Liver (tissue), 8 donors: ENCODE measurements at regions not wholly inside any gene's neighbourhood (a gene's known extent, or its start where the extent isn't known, plus 50 kb on each side); places are given as distances from the start of the nearest gene placed in this dataset.

Source experiments
- DNase-seq: peaks from one replicate; pipeline ENCODE4 v3.0.0-alpha.2; 2017; ENCODE audit warnings: low spot score
- H3K27ac ChIP-seq, 2 donors: one replicate each; pipeline ENCODE4 v1.7.0; 2013; ENCODE audit warnings: inconsistent platforms in 2 of 2, low read length in 2 of 2, control low read depth in 1 of 2, low read depth in 1 of 2, mild to moderate bottlenecking in 1 of 2
- H3K27me3 ChIP-seq, 4 donors: one replicate each; pipeline versions ENCODE4 v1.6.1 to v1.7.0; 2013; ENCODE audit warnings: low read length in 3 of 4, inconsistent platforms in 1 of 4, mild to moderate bottlenecking in 1 of 4, moderate library complexity in 1 of 4; ENCODE audit not compliant: control insufficient read depth in 4 of 4, insufficient read depth in 4 of 4
- H3K36me3 ChIP-seq, 4 donors: one replicate each; pipeline versions ENCODE4 v1.6.1 to v1.7.0; 2013; ENCODE audit warnings: low read length in 3 of 4, mild to moderate bottlenecking in 3 of 4, low read depth in 1 of 4, moderate library complexity in 1 of 4; ENCODE audit not compliant: control insufficient read depth in 4 of 4, insufficient read depth in 3 of 4
- H3K4me1 ChIP-seq, 4 donors: one replicate each; pipeline versions ENCODE4 v1.6.1 to v1.7.0; 2013; ENCODE audit warnings: low read length in 3 of 4, mild to moderate bottlenecking in 3 of 4, moderate library complexity in 1 of 4; ENCODE audit not compliant: control insufficient read depth in 4 of 4, insufficient read depth in 4 of 4
- H3K4me3 ChIP-seq, 3 donors: one replicate each; pipeline versions ENCODE4 v1.6.1 to v1.7.0; 2013; ENCODE audit warnings: low read length in 3 of 3, control low read depth in 1 of 3, low read depth in 1 of 3, mild to moderate bottlenecking in 1 of 3
- H3K9ac ChIP-seq, 2 donors: one replicate each; pipeline ENCODE4 v1.7.0; 2013; ENCODE audit warnings: low read length in 2 of 2, mild to moderate bottlenecking in 2 of 2, moderate library complexity in 2 of 2, control low read depth in 1 of 2, low read depth in 1 of 2
- H3K9me3 ChIP-seq, 4 donors: one replicate each; pipeline versions ENCODE4 v1.6.1 to v1.7.0; 2013; ENCODE audit warnings: low read length in 3 of 4; ENCODE audit not compliant: control insufficient read depth in 4 of 4
- EGR1 ChIP-seq, 2 donors: IDR thresholded peaks; 2 replicates each; pipeline ENCODE4 v1.6.1; 2016 to 2018; ENCODE audit warnings: antibody characterized with exemption in 2 of 2, low read depth in 2 of 2
- FOXA1 ChIP-seq: IDR thresholded peaks from 2 replicates; pipeline ENCODE4 v1.6.1; 2016; ENCODE audit warnings: antibody characterized with exemption
- FOXA2 ChIP-seq: IDR thresholded peaks from 2 replicates; pipeline ENCODE4 v1.6.1; 2016; ENCODE audit warnings: antibody characterized with exemption
- GABPA ChIP-seq, 2 donors: IDR thresholded peaks in 1 of 2; conservative IDR thresholded peaks in 1 of 2; 2 replicates each; pipeline ENCODE4 v1.6.1; 2016; ENCODE audit warnings: antibody characterized with exemption in 2 of 2, mild to moderate bottlenecking in 1 of 2, moderate library complexity in 1 of 2
- HNF4A ChIP-seq, 2 donors: conservative IDR thresholded peaks; 2 replicates each; pipeline ENCODE4 v1.6.1; 2016; ENCODE audit warnings: antibody characterized with exemption in 2 of 2, mild to moderate bottlenecking in 2 of 2
- HNF4G ChIP-seq: IDR thresholded peaks from 2 replicates; pipeline ENCODE4 v1.6.1; 2016; ENCODE audit warnings: antibody characterized with exemption
- JUND ChIP-seq, 2 donors: IDR thresholded peaks; 2 replicates each; pipeline ENCODE4 v1.6.1; 2016; ENCODE audit warnings: antibody characterized with exemption in 2 of 2
- NR2F2 ChIP-seq: IDR thresholded peaks from 2 replicates; pipeline ENCODE4 v1.6.1; 2016; ENCODE audit warnings: antibody characterized with exemption
- RAD21 ChIP-seq, 2 donors: IDR thresholded peaks; 2 replicates each; pipeline ENCODE4 v1.6.1; 2016; ENCODE audit warnings: antibody characterized with exemption in 2 of 2, mild to moderate bottlenecking in 2 of 2
- RXRA ChIP-seq, 2 donors: IDR thresholded peaks; 2 replicates each; pipeline ENCODE4 v1.6.1; 2017 to 2018; ENCODE audit warnings: antibody characterized with exemption in 2 of 2, mild to moderate bottlenecking in 1 of 2
- SP1 ChIP-seq: IDR thresholded peaks from 2 replicates; pipeline ENCODE4 v1.6.1; 2018; ENCODE audit warnings: antibody characterized with exemption, mild to moderate bottlenecking
- TAF1 ChIP-seq: conservative IDR thresholded peaks from 2 replicates; pipeline ENCODE4 v1.6.1; 2016; ENCODE audit warnings: antibody characterized with exemption, mild to moderate bottlenecking
- YY1 ChIP-seq: IDR thresholded peaks from 2 replicates; pipeline ENCODE4 v1.6.1; 2016; ENCODE audit warnings: antibody characterized with exemption, mild to moderate bottlenecking
- WGBS: extraction: QIAGEN DNeasy Blood & Tissue Kit; methylation state at CpG from one replicate; pipeline ENCODE4 v1.1.7; 2013; 5-methylcytosine and 5-hydroxymethylcytosine counted together
- TF ChIP-seq, protein P1 (sequence below): IDR thresholded peaks from 2 replicates; pipeline ENCODE4 v1.6.1; 2016; ENCODE audit warnings: antibody characterized with exemption
- TF ChIP-seq, protein P2 (sequence below): fragments of 150-350 bp; IDR thresholded peaks from 2 replicates; pipeline ENCODE4 v1.5.1; 2017; ENCODE audit warnings: improper control_type of control experiment, low read depth, low read length; ENCODE audit not compliant: missing input control
- TF ChIP-seq, protein P3 (sequence below): IDR thresholded peaks from 2 replicates; pipeline ENCODE4 v1.6.1; 2016; ENCODE audit warnings: antibody characterized with exemption, mild to moderate bottlenecking
- TF ChIP-seq, protein P4 (sequence below): IDR thresholded peaks from 2 replicates; pipeline ENCODE4 v1.6.1; 2016; ENCODE audit warnings: antibody characterized with exemption
- TF ChIP-seq, protein P5 (sequence below): IDR thresholded peaks from 2 replicates; pipeline ENCODE4 v1.6.1; 2016; ENCODE audit warnings: antibody characterized with exemption
- donor health status: healthy.
- donor health status: healthy.
- donor health status: healthy.
- donor health status: healthy.
- donor health status: healthy.

DNA sequence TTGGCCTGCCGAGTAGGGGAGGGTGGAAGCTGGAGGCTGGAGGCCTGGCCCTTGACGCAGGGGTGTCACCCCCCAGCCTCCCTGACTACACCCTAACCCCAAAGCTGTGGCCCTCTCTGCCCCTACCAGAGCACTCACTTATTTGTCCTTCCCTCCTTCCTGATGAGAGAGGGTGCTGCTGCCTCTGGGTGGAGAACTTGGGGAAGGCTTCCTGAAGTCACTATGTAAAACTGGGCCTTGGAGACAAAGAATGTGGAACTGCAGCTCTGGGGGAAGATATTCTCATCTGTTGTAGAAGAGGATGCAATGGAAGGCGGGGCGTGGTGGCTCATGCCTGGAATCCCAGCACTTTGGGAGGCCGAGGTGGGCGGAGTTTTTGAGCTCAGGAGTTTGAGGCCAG lies 485.2 kb downstream of the ZNF536 start:
- H3K9ac ChIP-seq, result no peak overlapping the region
- no peak for TF ChIP-seq NR2F2
- TF ChIP-seq, protein P1, sequence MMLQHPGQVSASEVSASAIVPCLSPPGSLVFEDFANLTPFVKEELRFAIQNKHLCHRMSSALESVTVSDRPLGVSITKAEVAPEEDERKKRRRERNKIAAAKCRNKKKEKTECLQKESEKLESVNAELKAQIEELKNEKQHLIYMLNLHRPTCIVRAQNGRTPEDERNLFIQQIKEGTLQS, result no peak
- TF ChIP-seq, protein P2, sequence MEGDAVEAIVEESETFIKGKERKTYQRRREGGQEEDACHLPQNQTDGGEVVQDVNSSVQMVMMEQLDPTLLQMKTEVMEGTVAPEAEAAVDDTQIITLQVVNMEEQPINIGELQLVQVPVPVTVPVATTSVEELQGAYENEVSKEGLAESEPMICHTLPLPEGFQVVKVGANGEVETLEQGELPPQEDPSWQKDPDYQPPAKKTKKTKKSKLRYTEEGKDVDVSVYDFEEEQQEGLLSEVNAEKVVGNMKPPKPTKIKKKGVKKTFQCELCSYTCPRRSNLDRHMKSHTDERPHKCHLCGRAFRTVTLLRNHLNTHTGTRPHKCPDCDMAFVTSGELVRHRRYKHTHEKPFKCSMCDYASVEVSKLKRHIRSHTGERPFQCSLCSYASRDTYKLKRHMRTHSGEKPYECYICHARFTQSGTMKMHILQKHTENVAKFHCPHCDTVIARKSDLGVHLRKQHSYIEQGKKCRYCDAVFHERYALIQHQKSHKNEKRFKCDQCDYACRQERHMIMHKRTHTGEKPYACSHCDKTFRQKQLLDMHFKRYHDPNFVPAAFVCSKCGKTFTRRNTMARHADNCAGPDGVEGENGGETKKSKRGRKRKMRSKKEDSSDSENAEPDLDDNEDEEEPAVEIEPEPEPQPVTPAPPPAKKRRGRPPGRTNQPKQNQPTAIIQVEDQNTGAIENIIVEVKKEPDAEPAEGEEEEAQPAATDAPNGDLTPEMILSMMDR, result no peak
- TF ChIP-seq HNF4G, result no peak
- TF ChIP-seq RXRA (IDR thresholded peaks at IDR 0.05), result no peak
- TF ChIP-seq FOXA2, result no peak
- no peak for TF ChIP-seq RAD21 (IDR thresholded peaks at IDR 0.05)
- no peak for TF ChIP-seq JUND (IDR thresholded peaks at IDR 0.05)
- no peak for TF ChIP-seq TAF1
- TF ChIP-seq, protein P3, sequence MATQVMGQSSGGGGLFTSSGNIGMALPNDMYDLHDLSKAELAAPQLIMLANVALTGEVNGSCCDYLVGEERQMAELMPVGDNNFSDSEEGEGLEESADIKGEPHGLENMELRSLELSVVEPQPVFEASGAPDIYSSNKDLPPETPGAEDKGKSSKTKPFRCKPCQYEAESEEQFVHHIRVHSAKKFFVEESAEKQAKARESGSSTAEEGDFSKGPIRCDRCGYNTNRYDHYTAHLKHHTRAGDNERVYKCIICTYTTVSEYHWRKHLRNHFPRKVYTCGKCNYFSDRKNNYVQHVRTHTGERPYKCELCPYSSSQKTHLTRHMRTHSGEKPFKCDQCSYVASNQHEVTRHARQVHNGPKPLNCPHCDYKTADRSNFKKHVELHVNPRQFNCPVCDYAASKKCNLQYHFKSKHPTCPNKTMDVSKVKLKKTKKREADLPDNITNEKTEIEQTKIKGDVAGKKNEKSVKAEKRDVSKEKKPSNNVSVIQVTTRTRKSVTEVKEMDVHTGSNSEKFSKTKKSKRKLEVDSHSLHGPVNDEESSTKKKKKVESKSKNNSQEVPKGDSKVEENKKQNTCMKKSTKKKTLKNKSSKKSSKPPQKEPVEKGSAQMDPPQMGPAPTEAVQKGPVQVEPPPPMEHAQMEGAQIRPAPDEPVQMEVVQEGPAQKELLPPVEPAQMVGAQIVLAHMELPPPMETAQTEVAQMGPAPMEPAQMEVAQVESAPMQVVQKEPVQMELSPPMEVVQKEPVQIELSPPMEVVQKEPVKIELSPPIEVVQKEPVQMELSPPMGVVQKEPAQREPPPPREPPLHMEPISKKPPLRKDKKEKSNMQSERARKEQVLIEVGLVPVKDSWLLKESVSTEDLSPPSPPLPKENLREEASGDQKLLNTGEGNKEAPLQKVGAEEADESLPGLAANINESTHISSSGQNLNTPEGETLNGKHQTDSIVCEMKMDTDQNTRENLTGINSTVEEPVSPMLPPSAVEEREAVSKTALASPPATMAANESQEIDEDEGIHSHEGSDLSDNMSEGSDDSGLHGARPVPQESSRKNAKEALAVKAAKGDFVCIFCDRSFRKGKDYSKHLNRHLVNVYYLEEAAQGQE, result no peak
- TF ChIP-seq FOXA1, result no peak
- no peak for TF ChIP-seq SP1
- TF ChIP-seq YY1, result no peak
- TF ChIP-seq, protein P4, sequence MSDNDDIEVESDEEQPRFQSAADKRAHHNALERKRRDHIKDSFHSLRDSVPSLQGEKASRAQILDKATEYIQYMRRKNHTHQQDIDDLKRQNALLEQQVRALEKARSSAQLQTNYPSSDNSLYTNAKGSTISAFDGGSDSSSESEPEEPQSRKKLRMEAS, result no peak
- TF ChIP-seq, protein P5, sequence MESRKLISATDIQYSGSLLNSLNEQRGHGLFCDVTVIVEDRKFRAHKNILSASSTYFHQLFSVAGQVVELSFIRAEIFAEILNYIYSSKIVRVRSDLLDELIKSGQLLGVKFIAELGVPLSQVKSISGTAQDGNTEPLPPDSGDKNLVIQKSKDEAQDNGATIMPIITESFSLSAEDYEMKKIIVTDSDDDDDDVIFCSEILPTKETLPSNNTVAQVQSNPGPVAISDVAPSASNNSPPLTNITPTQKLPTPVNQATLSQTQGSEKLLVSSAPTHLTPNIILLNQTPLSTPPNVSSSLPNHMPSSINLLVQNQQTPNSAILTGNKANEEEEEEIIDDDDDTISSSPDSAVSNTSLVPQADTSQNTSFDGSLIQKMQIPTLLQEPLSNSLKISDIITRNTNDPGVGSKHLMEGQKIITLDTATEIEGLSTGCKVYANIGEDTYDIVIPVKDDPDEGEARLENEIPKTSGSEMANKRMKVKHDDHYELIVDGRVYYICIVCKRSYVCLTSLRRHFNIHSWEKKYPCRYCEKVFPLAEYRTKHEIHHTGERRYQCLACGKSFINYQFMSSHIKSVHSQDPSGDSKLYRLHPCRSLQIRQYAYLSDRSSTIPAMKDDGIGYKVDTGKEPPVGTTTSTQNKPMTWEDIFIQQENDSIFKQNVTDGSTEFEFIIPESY, result no peak
- no peak for TF ChIP-seq EGR1 (IDR thresholded peaks at IDR 0.05; ENCODE audit: low read depth in 2 of 2)
- no peak for TF ChIP-seq HNF4A (conservative IDR thresholded peaks at IDR 0.05)
- TF ChIP-seq GABPA (IDR thresholded peaks at IDR 0.05 in 1 of 2, conservative IDR thresholded peaks at IDR 0.05 in 1 of 2), result no peak
- H3K27ac ChIP-seq, result no peak overlapping the region
- H3K36me3 ChIP-seq, result no peaks in the 10 kb centered on the region
- H3K4me3 ChIP-seq, result no peak overlapping the region
- 81% methylated on average over 6 of the region's 6 CpGs for WGBS
- DNase-seq, result no peak
- H3K9me3 ChIP-seq, result peaks cover 0 to 2% (median 0%) of the 10 kb centered on the region in 4 donors
- H3K27me3 ChIP-seq, result no peaks in the 10 kb centered on the region
- no peaks in the 10 kb centered on the region for H3K4me1 ChIP-seq
